ENCODE measurements at regions not wholly inside any gene's neighbourhood (a gene's known extent, or its start where the extent isn't known, plus 50 kb on each side); places are given as distances from the start of the nearest gene placed in this dataset.

- intact Hi-C loops (cut with DNase I; ENCODE audit: low total_unique reads), result no loop called here
- Histone ChIP-seq H3K27me3 (no peaks in the 10 kb centered on the region), H3K4me1 (no peaks in the 10 kb centered on the region), H3K4me3 (no peak overlapping the region), H3K9me3 (no peaks in the 10 kb centered on the region), H3K27ac (no peak overlapping the region), H3K36me3 (no peaks in the 10 kb centered on the region)
- no peak for DNase-seq (ENCODE audit: low spot score in 2 of 2)
- no peak for TF ChIP-seq POLR2A (IDR thresholded peaks at IDR 0.05)
- no peak for TF ChIP-seq CTCF (IDR thresholded peaks at IDR 0.05)
- TF ChIP-seq POLR2AphosphoS5 (IDR thresholded peaks at IDR 0.05), result no peak
Observed at GRCh38 chr18:60111525-60111924, 211.7 kb downstream of the PMAIP1 start.

GRCh38 chr18:60110836-60111235 lies 211.0 kb downstream of the PMAIP1 start:
- intact Hi-C loops (cut with DNase I; ENCODE audit: low total_unique reads), result no loop called here
- Histone ChIP-seq H3K4me1 (no peaks in the 10 kb centered on the region), H3K27ac (no peak overlapping the region), H3K36me3 (no peaks in the 10 kb centered on the region), H3K4me3 (no peak overlapping the region), H3K27me3 (no peaks in the 10 kb centered on the region), H3K9me3 (no peaks in the 10 kb centered on the region)
- TF ChIP-seq POLR2AphosphoS5 (IDR thresholded peaks at IDR 0.05) (no peak), CTCF (IDR thresholded peaks at IDR 0.05) (no peak), POLR2A (IDR thresholded peaks at IDR 0.05) (no peak)
- no peak for DNase-seq (ENCODE audit: low spot score in 2 of 2)

- Histone ChIP-seq H3K9me3 (no peaks in the 10 kb centered on the region), H3K36me3 (no peaks in the 10 kb centered on the region), H3K27me3 (no peaks in the 10 kb centered on the region), H3K4me1 (no peaks in the 10 kb centered on the region), H3K27ac (no peak overlapping the region), H3K4me3 (no peak overlapping the region)
- intact Hi-C loops (cut with DNase I; ENCODE audit: low total_unique reads), result no loop called here
- TF ChIP-seq POLR2AphosphoS5 (IDR thresholded peaks at IDR 0.05), result no peak
- TF ChIP-seq CTCF (IDR thresholded peaks at IDR 0.05), result no peak
- no peak for TF ChIP-seq POLR2A (IDR thresholded peaks at IDR 0.05)
- DNase-seq (ENCODE audit: low spot score in 2 of 2), result no peak
Observed at GRCh38 chr18:60100778-60101177, 201.0 kb downstream of the PMAIP1 start.

- no peak for TF ChIP-seq CTCF (IDR thresholded peaks at IDR 0.05)
- TF ChIP-seq POLR2A (IDR thresholded peaks at IDR 0.05), result no peak
- no peak for TF ChIP-seq POLR2AphosphoS5 (IDR thresholded peaks at IDR 0.05)
- Histone ChIP-seq H3K4me1 (no peaks in the 10 kb centered on the region), H3K4me3 (no peak overlapping the region), H3K9me3 (no peaks in the 10 kb centered on the region), H3K36me3 (no peaks in the 10 kb centered on the region), H3K27ac (no peak overlapping the region), H3K27me3 (no peaks in the 10 kb centered on the region)
- no peak for DNase-seq (ENCODE audit: low spot score in 2 of 2)
- intact Hi-C loops (cut with DNase I; ENCODE audit: low total_unique reads), result no loop called here
Observed at GRCh38 chr18:60099709-60100108, 199.9 kb downstream of the PMAIP1 start.

GRCh38 chr18:60096428-60096827 lies 196.6 kb downstream of the PMAIP1 start:
- no peaks in the 10 kb centered on the region for H3K36me3 ChIP-seq
- intact Hi-C loops (cut with DNase I; ENCODE audit: low total_unique reads), result no loop called here
- TF ChIP-seq POLR2AphosphoS5 (IDR thresholded peaks at IDR 0.05) (no peak), POLR2A (IDR thresholded peaks at IDR 0.05) (no peak), CTCF (IDR thresholded peaks at IDR 0.05) (no peak)
- no peak for DNase-seq (ENCODE audit: low spot score in 2 of 2)
- H3K4me3 ChIP-seq, result no peak overlapping the region
- no peak overlapping the region for H3K27ac ChIP-seq
- no peaks in the 10 kb centered on the region for H3K27me3 ChIP-seq
- no peaks in the 10 kb centered on the region for H3K4me1 ChIP-seq
- H3K9me3 ChIP-seq, result peaks cover 0 to 8% of the 10 kb centered on the region in 2 donors

Data from breast epithelium (tissue), 4 donors.